Activated CD4-positive, alpha-beta memory T cell treated with anti-CD3 and anti-CD28 coated beads for 36 hours (primary cell): ENCODE measurements at regions not wholly inside any gene's neighbourhood (a gene's known extent, or its start where the extent isn't known, plus 50 kb on each side); places are given as distances from the start of the nearest gene placed in this dataset.

Source experiments
- CTCF ChIA-PET: fragments of 350-600 bp; sonication (Branson Sonifier 250); formaldehyde crosslinking; loops from one replicate; lab custom pipeline; 2021; ENCODE audit warnings: antibody characterized with exemption, inconsistent platforms; lab: Charles Lee
- POLR2A ChIA-PET: fragments of 350-600 bp; sonication (Branson Sonifier 250); formaldehyde crosslinking; loops from one replicate; lab custom pipeline; 2021; ENCODE audit warnings: antibody characterized with exemption; lab: Charles Lee
- DNase-seq: peaks from one replicate; pipeline ENCODE4 v3.0.0-alpha.2; 2020
- H3K27ac Mint-ChIP-seq: one replicate; pipeline ENCODE4 v1.8.0; 2021; ENCODE audit warnings: mixed read lengths
- H3K27me3 Mint-ChIP-seq: one replicate; pipeline ENCODE4 v1.8.0; 2021; ENCODE audit warnings: mixed read lengths
- H3K36me3 Mint-ChIP-seq: one replicate; pipeline ENCODE4 v1.8.0; 2021; ENCODE audit warnings: mixed read lengths
- H3K4me1 Mint-ChIP-seq: one replicate; pipeline ENCODE4 v1.8.0; 2021; ENCODE audit warnings: low read depth, mixed read lengths
- H3K4me3 Mint-ChIP-seq: one replicate; pipeline ENCODE4 v1.8.0; 2021; ENCODE audit warnings: mild to moderate bottlenecking, mixed read lengths
- H3K9me3 Mint-ChIP-seq: one replicate; pipeline ENCODE4 v1.8.0; 2021; ENCODE audit warnings: mixed read lengths
- intact Hi-C: fragments of 100-400 bp; cut with micrococcal nuclease; formaldehyde crosslinking; loops from one replicate; pipeline ENCODE4 v1.15.1; 2023

DNA sequence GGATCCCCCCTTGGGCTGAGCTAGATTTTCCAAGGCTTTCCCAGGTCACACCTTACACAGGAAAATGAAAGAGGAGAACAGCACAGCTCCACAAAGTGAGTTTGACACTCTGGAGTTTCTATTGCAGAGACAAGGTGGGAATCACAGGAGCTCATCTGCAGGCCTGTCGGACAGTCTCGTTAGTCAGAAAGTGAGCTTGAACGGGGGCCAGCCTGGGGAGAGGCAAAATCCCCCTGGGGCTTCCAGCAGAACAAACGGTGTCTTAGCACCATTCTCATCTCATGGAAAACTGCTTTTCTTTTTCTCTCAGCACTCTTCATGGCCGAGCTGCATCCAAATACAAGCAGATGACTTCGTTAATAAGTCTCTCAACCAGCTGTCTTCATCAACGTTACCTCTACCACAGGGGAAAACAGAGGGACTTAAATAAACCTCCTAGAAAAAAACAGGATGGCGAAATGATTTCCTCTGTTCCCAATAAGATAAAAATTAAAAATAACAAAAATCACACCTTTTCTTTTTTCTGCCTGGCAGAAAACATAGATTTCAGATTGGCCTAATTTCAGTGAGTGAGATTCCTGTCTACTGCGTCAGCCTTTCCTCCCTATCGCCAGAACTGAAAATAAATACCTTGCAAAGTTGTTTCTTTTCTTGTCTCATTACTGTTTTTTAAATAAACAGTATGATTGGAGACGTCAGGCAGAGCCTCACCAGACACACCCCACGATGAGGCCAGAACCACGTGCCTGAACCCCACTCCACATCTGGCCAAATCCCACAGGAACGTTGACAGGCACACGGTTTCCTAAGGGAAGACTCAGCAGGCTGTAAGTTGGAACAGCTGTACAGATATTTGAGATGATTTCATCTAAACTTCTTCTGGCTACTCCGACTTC is 219.0 kb downstream of the TTLL2 start:
- Mint-ChIP-seq H3K36me3 (no peaks in the 10 kb centered on the region), H3K4me1 (no peaks in the 10 kb centered on the region), H3K27ac (no peak overlapping the region), H3K4me3 (no peak overlapping the region), H3K9me3 (no peaks in the 10 kb centered on the region), H3K27me3 (no peaks in the 10 kb centered on the region)
- DNase-seq, result no peak
- intact Hi-C loops, result no loop called here
- CTCF ChIA-PET, result no interaction called here
- POLR2A ChIA-PET, result no interaction called here

DNA sequence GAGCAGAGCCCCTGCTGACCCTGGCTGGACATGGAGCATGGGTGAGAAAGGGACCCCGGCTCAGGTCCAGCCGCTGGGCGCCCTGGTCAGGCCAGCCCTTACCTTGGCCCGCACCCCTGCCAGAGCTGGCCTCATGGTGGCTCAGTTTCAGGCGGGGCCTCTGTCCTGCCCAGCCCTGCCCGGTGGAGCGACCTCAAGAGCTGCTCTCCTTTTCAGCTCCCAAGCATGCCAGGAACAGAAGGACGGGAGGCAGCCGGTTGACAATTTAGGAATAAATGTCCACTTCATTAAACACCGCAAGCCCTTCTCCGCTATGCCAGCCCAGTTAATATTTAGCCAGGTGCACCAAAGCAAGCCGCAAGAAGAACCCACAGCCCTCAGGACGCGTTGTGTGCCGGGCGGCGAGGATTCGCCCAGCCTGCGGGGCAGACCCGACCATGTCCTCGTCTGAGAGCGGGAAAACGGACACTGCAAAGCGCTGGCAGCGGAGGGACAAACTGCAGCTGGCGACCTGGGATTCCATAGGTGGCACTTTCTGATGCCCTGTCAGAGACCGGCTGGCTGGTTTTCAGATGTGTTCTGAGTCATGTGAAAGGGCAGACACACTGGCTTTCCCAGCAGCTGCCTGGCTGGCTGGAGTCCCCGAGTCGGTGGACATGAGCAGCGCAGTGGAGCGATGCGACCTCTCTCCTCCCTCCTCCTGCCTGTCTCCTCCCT is 221.9 kb downstream of the TTLL2 start:
- POLR2A ChIA-PET, result no interaction called here
- H3K27me3 Mint-ChIP-seq, result peaks cover 2% of the 10 kb centered on the region
- no peaks in the 10 kb centered on the region for H3K4me1 Mint-ChIP-seq
- DNase-seq, result no peak
- CTCF ChIA-PET, result no interaction called here
- intact Hi-C loops, result no loop called here
- H3K27ac Mint-ChIP-seq, result no peak overlapping the region
- H3K36me3 Mint-ChIP-seq, result no peaks in the 10 kb centered on the region
- no peaks in the 10 kb centered on the region for H3K9me3 Mint-ChIP-seq
- no peak overlapping the region for H3K4me3 Mint-ChIP-seq

DNA sequence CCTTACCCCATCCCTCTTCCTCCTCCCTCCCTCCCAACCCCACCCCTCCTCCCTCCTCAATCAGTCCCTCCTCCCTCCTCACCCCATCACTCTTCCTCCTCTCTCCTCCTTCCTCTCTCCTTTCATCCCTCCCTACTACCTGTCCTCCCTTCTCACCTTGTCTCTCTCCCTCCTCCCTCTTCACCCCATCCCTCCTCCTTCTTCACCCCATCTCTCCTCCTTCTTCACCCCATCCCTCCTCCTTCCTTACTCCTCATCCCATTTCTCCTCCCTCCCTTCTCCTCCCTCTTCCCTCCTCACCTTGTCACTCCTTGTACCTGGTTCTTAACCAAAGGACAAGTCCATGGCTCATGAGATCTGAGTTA is 222.4 kb downstream of the TTLL2 start:
- POLR2A ChIA-PET, result no interaction called here
- Mint-ChIP-seq H3K27ac (no peak overlapping the region), H3K9me3 (no peaks in the 10 kb centered on the region), H3K4me3 (no peak overlapping the region), H3K27me3 (peaks cover 2% of the 10 kb centered on the region), H3K36me3 (no peaks in the 10 kb centered on the region), H3K4me1 (no peaks in the 10 kb centered on the region)
- no peak for DNase-seq
- CTCF ChIA-PET, result no interaction called here
- intact Hi-C loops, result no loop called here

DNA sequence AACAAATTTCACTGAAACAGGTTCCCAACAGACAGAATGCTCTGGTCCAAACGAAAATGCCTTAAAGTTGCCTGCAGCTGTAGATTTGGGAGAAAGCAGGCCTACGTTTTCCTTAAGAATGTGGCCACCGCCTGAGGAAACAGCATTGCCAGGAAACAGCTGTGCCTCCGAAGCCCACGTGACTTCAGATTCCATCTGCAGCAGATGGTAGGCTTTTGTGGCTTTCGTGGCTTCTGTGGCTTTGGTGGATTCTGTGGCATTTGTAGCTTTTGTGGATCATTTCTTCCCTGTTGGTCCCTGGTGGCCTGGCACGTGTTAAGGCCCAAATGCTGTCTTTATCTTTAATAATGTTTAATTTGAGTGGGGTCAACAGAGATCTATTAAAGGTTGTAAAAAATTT is 222.9 kb downstream of the TTLL2 start:
- H3K4me3 Mint-ChIP-seq, result no peak overlapping the region
- POLR2A ChIA-PET, result no interaction called here
- peaks cover 2% of the 10 kb centered on the region for H3K27me3 Mint-ChIP-seq
- H3K9me3 Mint-ChIP-seq, result no peaks in the 10 kb centered on the region
- no peaks in the 10 kb centered on the region for H3K36me3 Mint-ChIP-seq
- no peak overlapping the region for H3K27ac Mint-ChIP-seq
- no peaks in the 10 kb centered on the region for H3K4me1 Mint-ChIP-seq
- intact Hi-C loops, result no loop called here
- CTCF ChIA-PET, result no interaction called here
- no peak for DNase-seq

GRCh38 chr6:167548451-167548850 is 223.6 kb downstream of the TTLL2 start:
- intact Hi-C loops, result no loop called here
- no peaks in the 10 kb centered on the region for H3K9me3 Mint-ChIP-seq
- H3K4me1 Mint-ChIP-seq, result no peaks in the 10 kb centered on the region
- H3K36me3 Mint-ChIP-seq, result no peaks in the 10 kb centered on the region
- H3K4me3 Mint-ChIP-seq, result no peak overlapping the region
- H3K27ac Mint-ChIP-seq, result no peak overlapping the region
- no peak for DNase-seq
- POLR2A ChIA-PET, result no interaction called here
- H3K27me3 Mint-ChIP-seq, result peaks cover 2% of the 10 kb centered on the region
- CTCF ChIA-PET, result no interaction called here

DNA sequence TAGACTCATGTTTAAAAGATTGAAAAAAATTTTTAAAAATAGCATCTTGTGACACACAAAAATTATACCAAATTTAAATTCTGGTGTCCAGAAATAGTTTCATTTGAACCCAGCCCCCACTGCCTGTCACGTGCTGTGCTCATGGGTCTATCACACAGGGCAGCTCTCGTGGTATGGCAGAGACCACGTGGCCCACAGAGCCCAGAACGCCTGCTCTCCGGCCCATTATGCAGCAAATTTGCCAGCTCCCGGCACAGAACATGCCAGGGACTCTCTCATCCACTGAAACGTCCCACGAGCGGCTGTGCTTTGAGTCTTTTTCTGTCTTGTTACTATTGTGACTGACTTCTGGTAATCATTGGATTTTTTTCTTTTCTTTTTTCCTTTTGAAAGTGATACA is 224.3 kb downstream of the TTLL2 start:
- Mint-ChIP-seq H3K4me3 (no peak overlapping the region), H3K36me3 (no peaks in the 10 kb centered on the region), H3K27ac (no peak overlapping the region), H3K27me3 (peaks cover 2% of the 10 kb centered on the region), H3K9me3 (no peaks in the 10 kb centered on the region), H3K4me1 (no peaks in the 10 kb centered on the region)
- intact Hi-C loops, result no loop called here
- DNase-seq, result no peak
- ChIA-PET CTCF (no interaction called here), POLR2A (no interaction called here)

DNA sequence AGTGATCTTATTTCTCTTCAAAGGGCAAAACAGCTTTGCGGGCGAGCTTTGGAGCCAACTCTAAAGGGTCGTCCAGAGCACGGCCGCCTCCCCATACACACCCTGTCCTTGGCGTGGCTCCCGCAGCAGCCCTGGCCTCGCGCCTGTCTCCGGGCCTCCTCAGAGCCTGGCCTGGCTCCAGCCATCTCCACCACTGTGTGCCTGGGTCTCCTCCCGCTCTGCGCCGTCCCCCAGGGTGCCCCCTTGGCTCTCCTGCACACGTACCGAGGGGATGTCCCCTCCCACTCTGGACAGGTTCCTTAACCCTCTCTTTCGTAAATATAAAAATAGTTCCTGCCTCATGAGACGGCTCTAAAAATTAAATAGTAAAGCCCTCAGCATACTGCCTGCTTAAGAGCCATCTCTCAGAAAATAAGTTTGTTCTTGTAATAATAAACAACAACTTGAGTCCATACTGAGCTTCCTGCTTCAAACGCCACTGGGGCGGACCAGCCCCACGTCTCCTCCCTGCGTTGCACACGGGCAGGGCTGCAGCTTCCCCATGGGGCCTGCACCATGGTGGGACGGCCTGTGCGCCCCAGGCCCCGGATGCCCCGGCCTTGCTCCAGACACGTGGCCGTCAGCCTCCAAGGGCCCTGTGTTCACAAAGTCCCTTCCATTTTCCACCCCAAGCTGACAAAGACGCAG is 226.2 kb downstream of the TTLL2 start:
- H3K9me3 Mint-ChIP-seq, result peaks cover 12% of the 10 kb centered on the region
- peaks cover 2% of the 10 kb centered on the region for H3K27me3 Mint-ChIP-seq
- no peaks in the 10 kb centered on the region for H3K4me1 Mint-ChIP-seq
- no peak overlapping the region for H3K4me3 Mint-ChIP-seq
- no peaks in the 10 kb centered on the region for H3K36me3 Mint-ChIP-seq
- no peak overlapping the region for H3K27ac Mint-ChIP-seq
- intact Hi-C loops, result no loop called here
- POLR2A ChIA-PET, result no interaction called here
- no peak for DNase-seq
- CTCF ChIA-PET, result no interaction called here

GRCh38 chr6:167551628-167552257 is 226.9 kb downstream of the TTLL2 start:
- no peak overlapping the region for H3K4me3 Mint-ChIP-seq
- H3K4me1 Mint-ChIP-seq, result no peaks in the 10 kb centered on the region
- no peak overlapping the region for H3K27ac Mint-ChIP-seq
- ChIA-PET POLR2A (no interaction called here), CTCF (no interaction called here)
- peaks cover 2% of the 10 kb centered on the region for H3K27me3 Mint-ChIP-seq
- no peak for DNase-seq
- no peaks in the 10 kb centered on the region for H3K36me3 Mint-ChIP-seq
- H3K9me3 Mint-ChIP-seq, result peaks cover 17% of the 10 kb centered on the region
- intact Hi-C loops, result no loop called here

DNA sequence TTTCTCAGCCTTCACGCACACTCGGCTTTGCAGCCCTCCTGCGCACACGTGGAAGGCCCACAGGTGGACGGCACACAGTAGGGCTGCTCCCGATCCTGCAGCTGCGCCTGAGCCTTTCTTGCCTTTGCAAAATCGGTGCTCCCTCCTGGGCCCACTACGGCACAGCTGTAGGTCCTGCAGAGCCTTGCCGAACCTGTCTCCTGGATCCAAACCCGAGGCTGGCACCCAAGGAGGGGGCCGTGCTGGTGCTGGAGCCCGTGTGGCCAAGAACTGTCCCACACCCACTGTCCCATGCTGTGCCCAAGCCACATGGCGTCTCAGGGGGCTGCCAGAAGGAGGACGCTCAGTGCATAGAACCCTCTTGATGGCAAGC is 227.4 kb downstream of the TTLL2 start:
- POLR2A ChIA-PET, result no interaction called here
- Mint-ChIP-seq H3K4me1 (no peaks in the 10 kb centered on the region), H3K4me3 (no peak overlapping the region), H3K27ac (no peak overlapping the region), H3K36me3 (no peaks in the 10 kb centered on the region), H3K27me3 (peaks cover 2% of the 10 kb centered on the region), H3K9me3 (peaks cover 17% of the 10 kb centered on the region)
- intact Hi-C loops, result no loop called here
- no peak for DNase-seq
- CTCF ChIA-PET, result no interaction called here

- Mint-ChIP-seq H3K4me3 (no peak overlapping the region), H3K9me3 (peaks cover 17% of the 10 kb centered on the region), H3K27ac (no peak overlapping the region), H3K27me3 (peaks cover 2% of the 10 kb centered on the region), H3K4me1 (no peaks in the 10 kb centered on the region), H3K36me3 (no peaks in the 10 kb centered on the region)
- DNase-seq, result no peak
- ChIA-PET CTCF (no interaction called here), POLR2A (no interaction called here)
- intact Hi-C loops, result no loop called here
Measured at GRCh38 chr6:167552961-167553735, 228.3 kb downstream of the TTLL2 start.

DNA sequence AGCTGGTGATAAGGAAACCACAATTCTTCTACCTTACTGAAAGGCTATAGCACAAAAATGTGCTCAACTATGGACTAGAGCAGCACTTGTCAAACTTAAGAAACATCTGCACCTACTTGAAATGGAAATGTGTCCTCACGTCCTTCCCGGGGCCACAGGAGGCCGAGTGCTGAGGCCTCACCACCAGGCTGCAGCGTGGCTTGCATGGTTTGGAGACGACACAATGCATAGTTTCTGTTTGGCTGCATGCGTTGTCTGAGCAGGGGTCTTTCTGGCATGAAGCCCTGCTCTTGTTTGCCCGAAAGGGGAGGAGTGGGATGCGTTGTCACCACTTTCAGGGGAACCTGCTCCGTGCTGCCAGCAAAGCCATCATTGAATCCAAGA is 228.8 kb downstream of the TTLL2 start:
- CTCF ChIA-PET, result no interaction called here
- Mint-ChIP-seq H3K36me3 (no peaks in the 10 kb centered on the region), H3K9me3 (peaks cover 17% of the 10 kb centered on the region), H3K4me3 (no peak overlapping the region), H3K27me3 (peaks cover 2% of the 10 kb centered on the region), H3K4me1 (no peaks in the 10 kb centered on the region), H3K27ac (no peak overlapping the region)
- no peak for DNase-seq
- intact Hi-C loops, result no loop called here
- POLR2A ChIA-PET, result no interaction called here

GRCh38 chr6:167554854-167555253 is 230.0 kb downstream of the TTLL2 start:
- ChIA-PET CTCF (no interaction called here), POLR2A (no interaction called here)
- Mint-ChIP-seq H3K36me3 (no peaks in the 10 kb centered on the region), H3K27me3 (peaks cover 2% of the 10 kb centered on the region), H3K27ac (no peak overlapping the region), H3K9me3 (peaks cover 17% of the 10 kb centered on the region), H3K4me3 (no peak overlapping the region), H3K4me1 (no peaks in the 10 kb centered on the region)
- DNase-seq, result no peak
- intact Hi-C loops, result no loop called here
